ENCODE measurements at regions not wholly inside any gene's neighbourhood (a gene's known extent, or its start where the extent isn't known, plus 50 kb on each side); places are given as distances from the start of the nearest gene placed in this dataset.

GRCh38 chr17:36875698-36876293 is 61.5 kb upstream of the LHX1 start:
- H3K27me3 ChIP-seq (ENCODE audit: control insufficient read depth, low read length), result peaks cover 16% of the 10 kb centered on the region
- H3K9me3 ChIP-seq (ENCODE audit: control insufficient read depth, insufficient read depth, low read length), result no peaks in the 10 kb centered on the region
- no peaks in the 10 kb centered on the region for H3F3A ChIP-seq (ENCODE audit: control insufficient read depth, insufficient read depth)
- no peak overlapping the region for H3K27ac ChIP-seq (ENCODE audit: low read depth, low read length)
- H4K20me1 ChIP-seq (ENCODE audit: control insufficient read depth, insufficient read depth, low read depth, low read length), result no peaks in the 10 kb centered on the region
- H3K79me2 ChIP-seq (ENCODE audit: control insufficient read depth, low read length), result no peaks in the 10 kb centered on the region
- TF ChIP-seq CTCF (IDR thresholded peaks at IDR 0.05; ENCODE audit: low read depth, low read length, poor library complexity, severe bottlenecking) (no peak), EZH2phosphoT487 (IDR thresholded peaks at IDR 0.05; ENCODE audit: borderline replicate concordance, low read length) (no peak)
- no peaks in the 10 kb centered on the region for H3K4me1 ChIP-seq (ENCODE audit: control insufficient read depth, low read length)
- no peak overlapping the region for H3K4me3 ChIP-seq (ENCODE audit: low read length)
- H3K4me2 ChIP-seq (ENCODE audit: low read length), result no peak overlapping the region
- H3K36me3 ChIP-seq (ENCODE audit: control insufficient read depth, low read length), result no peaks in the 10 kb centered on the region
- no peaks in the 10 kb centered on the region for H3K9me2 ChIP-seq (replicated peaks; ENCODE audit: control insufficient read depth, low read length)

DNA sequence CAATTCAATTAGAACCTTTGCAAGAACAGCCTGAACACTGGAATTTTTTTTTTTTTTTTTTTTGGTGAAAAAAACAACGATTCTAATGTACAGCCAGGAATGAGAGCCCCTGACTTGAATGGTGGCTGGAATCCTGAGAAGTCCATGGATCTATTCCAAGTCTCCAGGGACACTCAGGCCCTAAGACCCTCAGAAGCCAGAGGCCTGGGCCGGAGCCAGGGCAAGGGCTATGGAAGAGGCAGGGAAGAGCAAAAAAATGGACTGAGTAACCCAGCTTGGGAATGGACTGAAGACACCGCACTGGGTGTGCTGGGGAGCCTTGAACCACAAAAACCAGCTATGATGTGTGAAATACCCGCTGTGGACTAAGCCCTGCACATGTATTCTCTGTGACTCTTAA is 60.3 kb upstream of the LHX1 start:
- Histone ChIP-seq H3K9me2 (replicated peaks; ENCODE audit: control insufficient read depth, low read length) (no peaks in the 10 kb centered on the region), H3K4me3 (ENCODE audit: low read length) (no peak overlapping the region), H3K36me3 (ENCODE audit: control insufficient read depth, low read length) (no peaks in the 10 kb centered on the region), H3K27ac (ENCODE audit: low read depth, low read length) (no peak overlapping the region), H3K79me2 (ENCODE audit: control insufficient read depth, low read length) (no peaks in the 10 kb centered on the region), H3K4me1 (ENCODE audit: control insufficient read depth, low read length) (no peaks in the 10 kb centered on the region), H3K9me3 (ENCODE audit: control insufficient read depth, insufficient read depth, low read length) (no peaks in the 10 kb centered on the region), H3K4me2 (ENCODE audit: low read length) (no peak overlapping the region), H4K20me1 (ENCODE audit: control insufficient read depth, insufficient read depth, low read depth, low read length) (no peaks in the 10 kb centered on the region), H3K27me3 (ENCODE audit: control insufficient read depth, low read length) (peaks cover 11% of the 10 kb centered on the region), H3F3A (ENCODE audit: control insufficient read depth, insufficient read depth) (no peaks in the 10 kb centered on the region)
- TF ChIP-seq EZH2phosphoT487 (IDR thresholded peaks at IDR 0.05; ENCODE audit: borderline replicate concordance, low read length) (no peak), CTCF (IDR thresholded peaks at IDR 0.05; ENCODE audit: low read depth, low read length, poor library complexity, severe bottlenecking) (no peak)

GRCh38 chr17:36877771-36878170 is 59.5 kb upstream of the LHX1 start:
- H3K4me2 ChIP-seq (ENCODE audit: low read length), result no peak overlapping the region
- no peaks in the 10 kb centered on the region for H3F3A ChIP-seq (ENCODE audit: control insufficient read depth, insufficient read depth)
- H3K9me2 ChIP-seq (replicated peaks; ENCODE audit: control insufficient read depth, low read length), result no peaks in the 10 kb centered on the region
- no peaks in the 10 kb centered on the region for H3K9me3 ChIP-seq (ENCODE audit: control insufficient read depth, insufficient read depth, low read length)
- H3K27me3 ChIP-seq (ENCODE audit: control insufficient read depth, low read length), result peaks cover 5% of the 10 kb centered on the region
- TF ChIP-seq CTCF (IDR thresholded peaks at IDR 0.05; ENCODE audit: low read depth, low read length, poor library complexity, severe bottlenecking) (no peak), EZH2phosphoT487 (IDR thresholded peaks at IDR 0.05; ENCODE audit: borderline replicate concordance, low read length) (no peak)
- no peak overlapping the region for H3K27ac ChIP-seq (ENCODE audit: low read depth, low read length)
- no peaks in the 10 kb centered on the region for H4K20me1 ChIP-seq (ENCODE audit: control insufficient read depth, insufficient read depth, low read depth, low read length)
- H3K4me3 ChIP-seq (ENCODE audit: low read length), result no peak overlapping the region
- H3K4me1 ChIP-seq (ENCODE audit: control insufficient read depth, low read length), result no peaks in the 10 kb centered on the region
- H3K79me2 ChIP-seq (ENCODE audit: control insufficient read depth, low read length), result no peaks in the 10 kb centered on the region
- no peaks in the 10 kb centered on the region for H3K36me3 ChIP-seq (ENCODE audit: control insufficient read depth, low read length)
